Ascending aorta (tissue), 2 donors: ENCODE measurements at regions not wholly inside any gene's neighbourhood (a gene's known extent, or its start where the extent isn't known, plus 50 kb on each side); places are given as distances from the start of the nearest gene placed in this dataset.

Source experiments
- DNase-seq, 2 donors: peaks; one replicate each; pipeline ENCODE4 v3.0.0-alpha.2; 2019; ENCODE audit warnings: low spot score in 2 of 2
- H3K27ac ChIP-seq, 2 donors: fragments of 200-600 bp; sonication (generic); one replicate each; pipeline ENCODE4 v1.5.1; 2016 to 2017; ENCODE audit warnings: mild to moderate bottlenecking in 1 of 2
- H3K27me3 ChIP-seq: fragments of 200-600 bp; sonication (generic); one replicate; pipeline ENCODE4 v1.5.1; 2017
- H3K36me3 ChIP-seq, 2 donors: fragments of 200-600 bp; sonication (generic); one replicate each; pipeline ENCODE4 v1.5.1; 2016
- H3K4me1 ChIP-seq, 2 donors: fragments of 200-600 bp; sonication (generic); one replicate each; pipeline ENCODE4 v1.5.1; 2016 to 2017; ENCODE audit warnings: mild to moderate bottlenecking in 1 of 2
- H3K4me3 ChIP-seq, 2 donors: fragments of 200-600 bp; sonication (generic); one replicate each; pipeline ENCODE4 v1.5.1; 2016 to 2017; ENCODE audit warnings: mild to moderate bottlenecking in 1 of 2
- H3K9me3 ChIP-seq, 2 donors: fragments of 200-600 bp; sonication (generic); one replicate each; pipeline ENCODE4 v1.5.1; 2016
- intact Hi-C: fragments of 100-400 bp; cut with DNase I; formaldehyde crosslinking; loops from one replicate; pipeline ENCODE4 v1.15.1; 2023
- TF ChIP-seq, protein P1 (sequence below), 3 experiments: fragments of 200-600 bp in 2 of 3; fragments of 450-650 bp in 1 of 3; sonication (generic) in 2 of 3; IDR thresholded peaks; one replicate each; pipeline ENCODE4 v1.5.1; 2016 to 2019; ENCODE audit warnings: antibody characterized with exemption in 3 of 3, mild to moderate bottlenecking in 1 of 3, moderate library complexity in 1 of 3

DNA sequence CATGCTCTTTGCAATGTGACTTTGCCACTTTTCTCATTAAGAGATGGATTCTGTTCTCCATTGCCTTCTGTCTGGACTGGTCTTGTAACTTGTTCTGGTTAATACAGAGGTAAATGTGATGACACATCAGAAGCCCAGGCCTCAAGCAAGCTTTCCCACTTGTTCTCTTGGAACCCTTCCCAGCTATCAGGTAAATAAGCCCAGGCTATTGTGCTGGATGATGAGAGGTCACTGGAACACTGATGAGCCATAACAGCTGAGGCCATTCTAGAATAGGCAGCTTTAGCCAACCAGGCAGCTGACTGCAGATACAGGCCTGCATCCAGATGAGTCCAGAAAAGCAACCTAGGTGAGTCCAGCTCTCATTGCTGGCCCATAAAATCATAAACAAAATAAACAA is 1007.0 kb upstream of the ACVR2A start:
- no peak overlapping the region for H3K27ac ChIP-seq
- H3K4me1 ChIP-seq, result no peaks in the 10 kb centered on the region
- no peaks in the 10 kb centered on the region for H3K36me3 ChIP-seq
- H3K9me3 ChIP-seq, result no peaks in the 10 kb centered on the region
- no peak overlapping the region for H3K4me3 ChIP-seq
- TF ChIP-seq, protein P1, sequence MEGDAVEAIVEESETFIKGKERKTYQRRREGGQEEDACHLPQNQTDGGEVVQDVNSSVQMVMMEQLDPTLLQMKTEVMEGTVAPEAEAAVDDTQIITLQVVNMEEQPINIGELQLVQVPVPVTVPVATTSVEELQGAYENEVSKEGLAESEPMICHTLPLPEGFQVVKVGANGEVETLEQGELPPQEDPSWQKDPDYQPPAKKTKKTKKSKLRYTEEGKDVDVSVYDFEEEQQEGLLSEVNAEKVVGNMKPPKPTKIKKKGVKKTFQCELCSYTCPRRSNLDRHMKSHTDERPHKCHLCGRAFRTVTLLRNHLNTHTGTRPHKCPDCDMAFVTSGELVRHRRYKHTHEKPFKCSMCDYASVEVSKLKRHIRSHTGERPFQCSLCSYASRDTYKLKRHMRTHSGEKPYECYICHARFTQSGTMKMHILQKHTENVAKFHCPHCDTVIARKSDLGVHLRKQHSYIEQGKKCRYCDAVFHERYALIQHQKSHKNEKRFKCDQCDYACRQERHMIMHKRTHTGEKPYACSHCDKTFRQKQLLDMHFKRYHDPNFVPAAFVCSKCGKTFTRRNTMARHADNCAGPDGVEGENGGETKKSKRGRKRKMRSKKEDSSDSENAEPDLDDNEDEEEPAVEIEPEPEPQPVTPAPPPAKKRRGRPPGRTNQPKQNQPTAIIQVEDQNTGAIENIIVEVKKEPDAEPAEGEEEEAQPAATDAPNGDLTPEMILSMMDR (IDR thresholded peaks at IDR 0.05), result no peak
- intact Hi-C loops, result no loop called here
- no peak for DNase-seq
- H3K27me3 ChIP-seq, result no peaks in the 10 kb centered on the region

DNA sequence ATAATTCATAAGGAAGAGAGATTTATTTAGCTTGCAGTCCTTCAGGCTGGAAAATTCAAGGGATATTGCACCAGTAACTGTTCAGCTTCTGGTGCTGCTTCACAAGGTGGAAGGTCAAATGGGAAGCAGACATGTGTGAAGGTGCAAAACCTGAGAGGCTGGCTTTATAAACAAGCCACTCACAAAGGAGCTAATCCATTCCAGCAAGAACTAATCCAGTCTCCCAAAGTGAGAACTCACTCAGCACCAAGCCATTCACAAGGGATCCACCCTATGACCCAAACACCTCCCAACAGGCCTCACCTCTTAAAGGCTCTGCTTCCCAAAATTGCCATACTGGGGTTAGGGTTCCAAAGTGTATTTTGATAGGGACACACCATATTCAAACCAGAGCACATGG is 1018.4 kb upstream of the ACVR2A start:
- no peak overlapping the region for H3K4me3 ChIP-seq
- H3K9me3 ChIP-seq, result no peaks in the 10 kb centered on the region
- DNase-seq, result no peak
- no peaks in the 10 kb centered on the region for H3K4me1 ChIP-seq
- intact Hi-C loops, result no loop called here
- no peaks in the 10 kb centered on the region for H3K36me3 ChIP-seq
- no peak overlapping the region for H3K27ac ChIP-seq
- no peaks in the 10 kb centered on the region for H3K27me3 ChIP-seq
- TF ChIP-seq, protein P1 (IDR thresholded peaks at IDR 0.05), result no peak

DNA sequence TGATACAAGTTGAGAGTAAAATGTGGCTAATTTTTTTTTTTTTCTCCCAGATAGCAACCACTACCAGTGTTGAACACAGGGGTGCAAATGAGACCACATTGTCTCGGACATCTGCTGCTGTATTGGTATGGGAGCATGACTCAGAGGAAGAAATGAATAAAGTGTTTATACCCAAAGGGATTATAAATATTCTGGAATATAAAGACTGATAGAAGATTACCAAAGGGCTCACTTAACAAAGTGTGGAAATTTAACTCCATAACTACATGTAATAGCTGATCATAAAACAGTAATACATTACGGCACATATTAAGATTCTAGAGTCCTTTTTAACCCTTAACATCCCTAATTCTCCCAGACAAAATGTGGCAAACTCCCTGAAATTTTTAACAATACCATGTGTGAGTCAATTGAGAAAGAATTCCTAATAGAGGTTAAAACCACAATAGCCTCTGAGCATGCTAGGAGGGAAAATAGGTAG is 1023.0 kb upstream of the ACVR2A start:
- no peak overlapping the region for H3K27ac ChIP-seq
- intact Hi-C loops, result no loop called here
- H3K4me3 ChIP-seq, result no peak overlapping the region
- DNase-seq, result no peak
- no peaks in the 10 kb centered on the region for H3K27me3 ChIP-seq
- no peaks in the 10 kb centered on the region for H3K36me3 ChIP-seq
- H3K4me1 ChIP-seq, result no peaks in the 10 kb centered on the region
- TF ChIP-seq, protein P1 (IDR thresholded peaks at IDR 0.05), result no peak
- no peaks in the 10 kb centered on the region for H3K9me3 ChIP-seq

DNA sequence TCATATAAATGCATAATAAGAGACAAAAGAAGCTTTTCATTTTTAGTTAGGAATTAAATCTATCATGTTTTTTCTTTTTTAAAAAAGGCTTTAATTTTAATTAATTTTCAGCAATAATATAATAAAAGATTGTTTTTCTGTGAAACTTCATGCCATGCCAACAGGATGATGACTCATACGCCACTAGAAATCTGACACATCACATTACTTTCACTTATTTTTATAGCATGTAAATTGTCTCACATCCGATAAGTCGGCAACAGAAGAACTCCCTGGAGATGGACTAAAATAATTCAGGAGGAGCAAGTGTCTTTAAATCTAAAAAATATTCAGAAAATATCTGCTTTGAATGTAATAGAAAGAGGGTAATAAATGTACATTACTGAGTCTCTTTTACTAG is 1024.2 kb upstream of the ACVR2A start:
- H3K4me3 ChIP-seq, result no peak overlapping the region
- no peaks in the 10 kb centered on the region for H3K9me3 ChIP-seq
- H3K27me3 ChIP-seq, result no peaks in the 10 kb centered on the region
- TF ChIP-seq, protein P1 (IDR thresholded peaks at IDR 0.05), result no peak
- no peaks in the 10 kb centered on the region for H3K36me3 ChIP-seq
- intact Hi-C loops, result no loop called here
- no peak overlapping the region for H3K27ac ChIP-seq
- DNase-seq, result no peak
- H3K4me1 ChIP-seq, result no peaks in the 10 kb centered on the region

DNA sequence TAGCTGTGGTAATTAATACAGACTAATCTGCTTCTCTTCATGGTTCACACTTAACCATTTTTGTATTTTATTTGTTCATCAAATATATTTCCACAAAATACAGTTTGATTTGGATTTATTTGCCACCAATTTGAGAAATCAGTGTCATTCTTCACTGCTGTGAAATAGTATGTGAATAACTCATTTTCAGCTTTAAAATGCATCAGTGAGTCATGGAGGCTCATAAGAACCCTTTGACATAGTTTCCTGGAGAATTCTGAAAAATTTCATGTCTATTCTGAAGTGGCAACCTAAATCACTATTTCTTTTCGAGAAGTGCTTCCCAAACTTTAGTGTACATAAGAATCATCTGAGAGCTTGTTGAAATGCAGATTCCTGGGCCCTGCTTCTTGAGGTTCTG is 1026.7 kb upstream of the ACVR2A start:
- H3K27ac ChIP-seq, result no peak overlapping the region
- H3K9me3 ChIP-seq, result peaks cover 0 to 1% of the 10 kb centered on the region in 2 donors
- no peaks in the 10 kb centered on the region for H3K27me3 ChIP-seq
- intact Hi-C loops, result no loop called here
- TF ChIP-seq, protein P1 (IDR thresholded peaks at IDR 0.05), result no peak
- H3K36me3 ChIP-seq, result no peaks in the 10 kb centered on the region
- no peak for DNase-seq
- H3K4me3 ChIP-seq, result no peak overlapping the region
- no peaks in the 10 kb centered on the region for H3K4me1 ChIP-seq

DNA sequence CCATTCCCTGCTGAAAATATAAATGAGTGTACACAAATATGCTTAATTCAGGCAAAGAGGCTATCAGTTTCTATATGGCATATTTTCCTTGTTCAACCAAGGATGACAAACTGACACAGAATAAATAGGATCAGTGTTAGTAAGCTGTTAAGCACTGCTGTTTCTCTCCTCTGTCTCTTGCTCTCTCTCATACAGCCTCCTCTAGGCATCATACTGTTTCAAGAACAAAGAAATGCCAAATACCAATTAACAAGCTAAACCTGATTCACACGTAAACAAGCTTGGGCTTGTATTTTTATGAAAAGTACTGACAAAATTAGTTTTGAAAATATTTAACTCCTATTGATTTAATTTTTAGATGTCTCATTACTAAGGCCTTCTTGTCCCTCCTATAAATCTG is 1027.2 kb upstream of the ACVR2A start:
- Histone ChIP-seq H3K4me3 (no peak overlapping the region), H3K9me3 (peaks cover 0 to 5% of the 10 kb centered on the region in 2 donors), H3K4me1 (no peaks in the 10 kb centered on the region), H3K27me3 (no peaks in the 10 kb centered on the region), H3K27ac (no peak overlapping the region), H3K36me3 (no peaks in the 10 kb centered on the region)
- TF ChIP-seq, protein P1 (IDR thresholded peaks at IDR 0.05), result no peak
- intact Hi-C loops, result no loop called here
- DNase-seq, result no peak
